GM12865 (cell line): ENCODE measurements at regions not wholly inside any gene's neighbourhood (a gene's known extent, or its start where the extent isn't known, plus 50 kb on each side); places are given as distances from the start of the nearest gene placed in this dataset.
"Not testable (repeated sequence)": the region's sequence is repeated elsewhere in the genome, so short reads cannot be mapped to it uniquely, and the experiment has no call there.

Experiments used
- DNase-seq: peaks from one replicate; pipeline ENCODE4 v3.0.0; 2010; ENCODE audit warnings: low read depth
- H3K4me3 ChIP-seq: 2 replicates; pipeline ENCODE4 v1.5.1; 2011; ENCODE audit warnings: mild to moderate bottlenecking, low read depth, low read length, control low read depth
- CTCF ChIP-seq: IDR thresholded peaks from 2 replicates; pipeline ENCODE4 v1.5.1; 2011; ENCODE audit warnings: low read length, control low read depth, low read depth, inconsistent platforms; ENCODE audit not compliant: insufficient read depth; ENCODE audit errors: missing control alignments

DNA sequence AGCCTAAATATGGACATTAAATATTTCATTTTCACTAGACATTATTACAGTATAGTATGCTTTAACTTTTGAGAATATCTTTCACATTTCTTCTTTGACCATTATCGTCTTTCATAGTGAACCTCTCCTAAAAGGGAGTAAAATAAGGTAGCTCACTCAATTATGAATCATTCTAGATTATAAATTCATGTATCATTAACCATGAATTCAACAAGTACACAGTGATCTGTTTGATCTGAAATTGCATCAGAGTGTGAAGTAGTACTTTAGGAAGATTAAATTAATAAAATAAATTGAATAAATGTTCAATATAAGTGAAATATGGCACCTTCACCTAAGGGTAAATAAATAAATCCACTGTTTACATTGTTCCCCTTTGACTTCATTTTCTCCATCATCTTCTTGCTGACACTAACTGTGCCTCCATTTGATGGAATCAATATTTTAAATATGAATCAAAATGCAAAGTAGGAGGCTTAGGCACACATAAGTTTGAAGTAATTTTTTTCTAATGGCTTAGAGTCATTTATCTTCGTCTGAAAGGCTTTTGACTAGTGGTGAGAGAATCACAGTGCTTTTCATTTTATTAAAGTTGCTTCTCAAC, 174.1 kb upstream of the MDFIC2 start:
- no peak for TF ChIP-seq CTCF
- no peak for DNase-seq

GRCh38 chr3:70476174-70476573, 163.7 kb upstream of the MDFIC2 start:
- no peak overlapping the region for H3K4me3 ChIP-seq
- no peak for TF ChIP-seq CTCF
- no peak for DNase-seq

More for the DNA sequence above, 174.1 kb upstream of the MDFIC2 start:
- H3K4me3 ChIP-seq: no peak overlapping the region

- no peak for TF ChIP-seq CTCF
- H3K4me3 ChIP-seq: no peak overlapping the region
- DNase-seq: no peak
Measured at GRCh38 chr3:70471464-70472342, 159.3 kb upstream of the MDFIC2 start.

- no peak overlapping the region for H3K4me3 ChIP-seq
- no peak for DNase-seq
- TF ChIP-seq CTCF: no peak
Measured at GRCh38 chr3:70466096-70466495, 153.7 kb upstream of the MDFIC2 start.

DNA sequence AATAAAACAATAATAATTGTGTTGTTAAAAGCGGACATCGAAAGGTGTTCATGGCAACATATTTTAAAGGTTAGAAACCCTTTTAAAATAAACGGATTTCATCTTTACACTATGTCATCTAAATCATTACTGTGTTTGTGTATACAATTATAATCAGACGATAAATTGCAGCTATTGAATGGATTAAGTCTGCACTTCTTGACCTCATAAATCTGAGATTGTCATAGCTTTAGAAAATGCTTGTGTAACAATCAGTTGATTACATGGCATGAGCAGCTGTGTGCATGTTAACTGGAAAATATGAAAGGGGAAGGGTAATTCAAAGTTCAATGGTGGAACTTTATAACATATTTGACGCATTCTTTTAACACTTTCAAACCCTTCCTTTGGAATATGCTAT, 152.4 kb upstream of the MDFIC2 start:
- no peak for TF ChIP-seq CTCF
- no peak overlapping the region for H3K4me3 ChIP-seq
- DNase-seq: no peak

DNA sequence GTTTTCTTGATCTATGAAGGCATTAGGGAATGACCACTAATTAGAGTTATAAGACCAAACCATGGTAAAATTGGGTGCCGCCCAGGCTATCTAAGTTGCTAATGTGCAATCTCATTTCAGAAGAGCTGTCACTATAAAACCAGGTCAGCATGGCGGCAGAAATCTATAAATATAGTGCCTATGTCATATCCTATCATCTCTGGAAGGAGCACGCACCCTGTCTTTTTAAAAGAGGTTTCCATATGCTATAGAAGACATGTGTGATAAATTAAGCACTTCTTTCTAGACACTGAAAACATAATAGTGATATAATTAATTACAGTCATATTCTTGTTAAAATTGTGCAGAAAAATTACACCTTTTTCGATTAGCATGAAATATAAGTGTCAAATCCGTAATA, 152.0 kb upstream of the MDFIC2 start:
- TF ChIP-seq CTCF: no peak
- no peak overlapping the region for H3K4me3 ChIP-seq
- no peak for DNase-seq

- not testable (repeated sequence) for H3K4me3 ChIP-seq, DNase-seq
Measured at GRCh38 chr3:70450220-70450619, 137.8 kb upstream of the MDFIC2 start.

DNA sequence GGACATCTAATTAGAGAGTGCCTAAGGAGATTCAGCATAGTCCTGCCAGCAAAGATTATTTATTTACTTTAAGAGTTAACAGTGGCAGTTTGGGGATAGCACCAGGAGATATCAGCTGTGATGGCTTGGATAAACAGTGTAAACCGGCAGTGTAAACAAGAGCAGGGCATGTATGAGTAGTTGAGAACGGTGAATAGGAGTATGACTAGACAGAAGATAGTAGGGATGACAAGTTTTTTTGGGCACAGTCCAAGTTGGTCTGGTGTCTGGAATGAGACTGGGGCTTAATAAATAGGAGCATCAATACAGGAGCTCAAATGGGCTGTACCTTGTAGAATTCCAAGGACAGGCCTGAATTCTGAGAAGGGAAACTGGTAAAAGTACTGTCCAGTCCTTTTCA, 123.0 kb upstream of the MDFIC2 start:
- not testable (repeated sequence) for H3K4me3 ChIP-seq, DNase-seq
